ENCODE measurements at regions not wholly inside any gene's neighbourhood (a gene's known extent, or its start where the extent isn't known, plus 50 kb on each side); places are given as distances from the start of the nearest gene placed in this dataset.

DNA sequence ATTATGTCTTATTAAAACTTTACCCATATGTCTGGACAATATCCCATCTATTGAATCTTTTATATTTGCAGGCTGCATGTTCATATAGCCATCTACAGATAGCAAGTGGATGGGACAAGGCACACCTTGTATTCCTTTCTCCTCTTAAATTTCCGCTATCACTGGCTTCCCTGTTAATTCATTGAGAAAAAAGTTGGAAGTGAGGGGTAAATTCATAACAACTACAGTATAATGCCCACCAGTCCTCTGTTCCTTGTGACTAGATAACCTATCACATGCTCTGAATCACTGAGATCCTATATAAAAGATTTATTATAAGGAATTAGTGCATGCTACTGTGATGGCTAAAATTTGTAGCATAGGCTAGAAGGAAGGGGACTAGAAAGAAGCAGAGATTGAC, 1005.8 kb upstream of the ATXN8OS start:
- TF ChIP-seq, protein P1, sequence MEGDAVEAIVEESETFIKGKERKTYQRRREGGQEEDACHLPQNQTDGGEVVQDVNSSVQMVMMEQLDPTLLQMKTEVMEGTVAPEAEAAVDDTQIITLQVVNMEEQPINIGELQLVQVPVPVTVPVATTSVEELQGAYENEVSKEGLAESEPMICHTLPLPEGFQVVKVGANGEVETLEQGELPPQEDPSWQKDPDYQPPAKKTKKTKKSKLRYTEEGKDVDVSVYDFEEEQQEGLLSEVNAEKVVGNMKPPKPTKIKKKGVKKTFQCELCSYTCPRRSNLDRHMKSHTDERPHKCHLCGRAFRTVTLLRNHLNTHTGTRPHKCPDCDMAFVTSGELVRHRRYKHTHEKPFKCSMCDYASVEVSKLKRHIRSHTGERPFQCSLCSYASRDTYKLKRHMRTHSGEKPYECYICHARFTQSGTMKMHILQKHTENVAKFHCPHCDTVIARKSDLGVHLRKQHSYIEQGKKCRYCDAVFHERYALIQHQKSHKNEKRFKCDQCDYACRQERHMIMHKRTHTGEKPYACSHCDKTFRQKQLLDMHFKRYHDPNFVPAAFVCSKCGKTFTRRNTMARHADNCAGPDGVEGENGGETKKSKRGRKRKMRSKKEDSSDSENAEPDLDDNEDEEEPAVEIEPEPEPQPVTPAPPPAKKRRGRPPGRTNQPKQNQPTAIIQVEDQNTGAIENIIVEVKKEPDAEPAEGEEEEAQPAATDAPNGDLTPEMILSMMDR (conservative IDR thresholded peaks at IDR 0.05; ENCODE audit: low read depth, low read length) = no peak
- TF ChIP-seq EZH2 (IDR thresholded peaks at IDR 0.05; ENCODE audit: borderline replicate concordance, low read depth, low read length, poor library complexity, severe bottlenecking) = no peak

All from A673 (cell line).